SU-DHL-6 (cell line): ENCODE measurements at regions not wholly inside any gene's neighbourhood (a gene's known extent, or its start where the extent isn't known, plus 50 kb on each side); places are given as distances from the start of the nearest gene placed in this dataset.

Experiments
- H2AFZ ChIP-seq: fragments of 200-600 bp; sonication (generic); 2 replicates; pipeline ENCODE4 v1.6.1; 2014; ENCODE audit warnings: low read depth, mild to moderate bottlenecking, moderate library complexity, mixed read lengths, antibody characterized with exemption, low read length; ENCODE audit not compliant: severe bottlenecking
- H3F3A ChIP-seq: fragments of 200-600 bp; shearing (Covaris generic); 2 replicates; pipeline ENCODE4 v1.6.0; 2016; ENCODE audit warnings: antibody characterized with exemption, mild to moderate bottlenecking; ENCODE audit not compliant: insufficient read depth
- H3K27ac ChIP-seq: fragments of 200-600 bp; sonication (generic); 2 replicates; pipeline ENCODE4 v1.5.1; 2016; ENCODE audit warnings: low read depth, mild to moderate bottlenecking, low read length, moderate library complexity, mixed read lengths
- H3K27me3 ChIP-seq: fragments of 200-600 bp; sonication (generic), shearing (Covaris generic); 2 replicates; pipeline ENCODE4 v1.6.0; 2014; ENCODE audit warnings: mild to moderate bottlenecking, low read length
- H3K36me3 ChIP-seq: fragments of 200-600 bp; sonication (generic); 2 replicates; pipeline ENCODE4 v1.6.1; 2014; ENCODE audit warnings: mild to moderate bottlenecking, low read length, mixed read lengths
- H3K4me2 ChIP-seq: fragments of 300-600, 200-600 bp; shearing (Covaris generic), sonication (generic); 2 replicates; pipeline ENCODE4 v1.6.0; 2014; ENCODE audit warnings: low read length, low read depth, mild to moderate bottlenecking; ENCODE audit not compliant: poor library complexity, severe bottlenecking
- H3K4me3 ChIP-seq: fragments of 200-600 bp; sonication (generic); 2 replicates; pipeline ENCODE4 v1.5.1; 2014; ENCODE audit warnings: antibody characterized with exemption, low read length, mild to moderate bottlenecking, mixed read lengths; ENCODE audit not compliant: insufficient read depth, poor library complexity, severe bottlenecking
- H3K79me2 ChIP-seq: fragments of 200-600 bp; sonication (generic); 2 replicates; pipeline ENCODE4 v1.6.1; 2014; ENCODE audit warnings: mild to moderate bottlenecking, low read length, moderate library complexity; ENCODE audit not compliant: insufficient read depth
- H3K9ac ChIP-seq: fragments of 200-600 bp; sonication (generic); 2 replicates; pipeline ENCODE4 v1.7.0; 2014; ENCODE audit warnings: mild to moderate bottlenecking, low read length
- H3K9me2 ChIP-seq: fragments of 200-600 bp; sonication (generic); replicated peaks from 2 replicates; pipeline ENCODE4 v1.6.1; 2014; ENCODE audit warnings: low read length; ENCODE audit not compliant: insufficient read depth
- H3K9me3 ChIP-seq: fragments of 200-600 bp; sonication (generic); 2 replicates; pipeline ENCODE4 v1.6.1; 2014; ENCODE audit warnings: low read length, mixed read lengths; ENCODE audit not compliant: insufficient read depth
- H4K20me1 ChIP-seq: fragments of 200-600 bp; sonication (generic); 2 replicates; pipeline ENCODE4 v1.6.1; 2014; ENCODE audit warnings: low read depth, mild to moderate bottlenecking, antibody characterized with exemption, low read length, moderate library complexity, mixed read lengths
- CTCF ChIP-seq: fragments of 200-600 bp; sonication (generic); IDR thresholded peaks from one replicate; pipeline ENCODE4 v1.5.1; 2017; ENCODE audit warnings: antibody characterized with exemption, mild to moderate bottlenecking, low read length, moderate library complexity; ENCODE audit not compliant: insufficient read depth, poor library complexity, severe bottlenecking
- EZH2phosphoT487 ChIP-seq: fragments of 200-600 bp; sonication (generic), shearing (Covaris generic); conservative IDR thresholded peaks from 2 replicates; pipeline ENCODE4 v1.6.1; 2018; ENCODE audit warnings: mild to moderate bottlenecking, antibody characterized with exemption, low read length, moderate library complexity, mixed read lengths

- Histone ChIP-seq H3K4me2 (no peak overlapping the region), H3K9me2 (no peaks in the 10 kb centered on the region), H2AFZ (no peak overlapping the region), H4K20me1 (no peaks in the 10 kb centered on the region), H3K9me3 (no peaks in the 10 kb centered on the region), H3K79me2 (no peaks in the 10 kb centered on the region), H3K4me3 (no peak overlapping the region), H3F3A (peaks cover 3% of the 10 kb centered on the region; the same call in 1 of the 2 replicates), H3K9ac (no peak overlapping the region), H3K27ac (no peak overlapping the region), H3K36me3 (no peaks in the 10 kb centered on the region), H3K27me3 (no peaks in the 10 kb centered on the region)
- TF ChIP-seq CTCF = no peak
- TF ChIP-seq EZH2phosphoT487 = no peak
Observed at GRCh38 chr7:25966469-25966868, 185.5 kb upstream of the NFE2L3 start.

GRCh38 chr7:25967278-25968204 is 184.5 kb upstream of the NFE2L3 start:
- H3K4me2 ChIP-seq = peak overlapping the region; percentile 47
- H3K27ac ChIP-seq = peak overlapping the region; percentile 72
- no peaks in the 10 kb centered on the region for H3K79me2 ChIP-seq
- no peaks in the 10 kb centered on the region for H3K9me2 ChIP-seq
- H2AFZ ChIP-seq = peak overlapping the region; percentile 8
- H4K20me1 ChIP-seq = no peaks in the 10 kb centered on the region
- peak overlapping the region; percentile 10 for H3K4me3 ChIP-seq
- H3K36me3 ChIP-seq = no peaks in the 10 kb centered on the region
- TF ChIP-seq EZH2phosphoT487 = no peak
- no peak for TF ChIP-seq CTCF
- peak overlapping the region; percentile 14 for H3K9ac ChIP-seq
- no peaks in the 10 kb centered on the region for H3K9me3 ChIP-seq
- peaks cover 3% of the 10 kb centered on the region for H3F3A ChIP-seq
- no peaks in the 10 kb centered on the region for H3K27me3 ChIP-seq

GRCh38 chr7:25968205-25968993 is 183.6 kb upstream of the NFE2L3 start:
- TF ChIP-seq EZH2phosphoT487 (no peak), CTCF (no peak)
- Histone ChIP-seq H3K79me2 (no peaks in the 10 kb centered on the region), H3F3A (peaks cover 3% of the 10 kb centered on the region), H3K4me2 (peak overlapping the region; percentile 47), H4K20me1 (no peaks in the 10 kb centered on the region), H3K36me3 (no peaks in the 10 kb centered on the region), H2AFZ (peak overlapping the region; percentile 8), H3K27ac (peak overlapping the region; percentile 72), H3K27me3 (no peaks in the 10 kb centered on the region), H3K9me2 (no peaks in the 10 kb centered on the region), H3K4me3 (peak overlapping the region; percentile 10), H3K9me3 (no peaks in the 10 kb centered on the region), H3K9ac (peak overlapping the region; percentile 14; the same call in 1 of the 2 replicates)
